Kidney epithelial cell (primary cell): ENCODE measurements at regions not wholly inside any gene's neighbourhood (a gene's known extent, or its start where the extent isn't known, plus 50 kb on each side); places are given as distances from the start of the nearest gene placed in this dataset.
A peak's percentile ranks its signal among the peaks of the same experiment; 100 is the strongest.

ENCODE experiments used
- DNase-seq: peaks from one replicate; pipeline ENCODE4 v3.0.0-alpha.2; 2010; ENCODE audit warnings: low read depth
- H3K27me3 ChIP-seq: 2 replicates; pipeline ENCODE4 v1.6.0; 2011; ENCODE audit warnings: low read length; ENCODE audit not compliant: control insufficient read depth, insufficient read depth
- H3K36me3 ChIP-seq: 2 replicates; pipeline ENCODE4 v1.5.1; 2011; ENCODE audit warnings: low read length; ENCODE audit not compliant: control insufficient read depth, insufficient read depth
- H3K4me3 ChIP-seq: 2 replicates; pipeline ENCODE4 v1.5.1; 2011; ENCODE audit warnings: low read depth, mild to moderate bottlenecking, control low read depth, low read length
- CTCF ChIP-seq: IDR thresholded peaks from 2 replicates; pipeline ENCODE4 v1.5.1; 2011; ENCODE audit warnings: mild to moderate bottlenecking, moderate library complexity, low read length, control low read depth, inconsistent platforms; ENCODE audit not compliant: insufficient read depth, poor library complexity, severe bottlenecking

GRCh38 chr5:14081791-14082190, 61.4 kb upstream of the TRIO start:
- no peak for TF ChIP-seq CTCF
- no peak for DNase-seq
- no peaks in the 10 kb centered on the region for H3K27me3 ChIP-seq
- H3K36me3 ChIP-seq, result no peaks in the 10 kb centered on the region
- H3K4me3 ChIP-seq, result no peak overlapping the region

GRCh38 chr5:14078716-14079115, 64.4 kb upstream of the TRIO start:
- H3K27me3 ChIP-seq, result no peaks in the 10 kb centered on the region
- no peak overlapping the region for H3K4me3 ChIP-seq
- no peaks in the 10 kb centered on the region for H3K36me3 ChIP-seq
- no peak for TF ChIP-seq CTCF
- no peak for DNase-seq

- no peaks in the 10 kb centered on the region for H3K36me3 ChIP-seq
- H3K27me3 ChIP-seq, result no peaks in the 10 kb centered on the region
- TF ChIP-seq CTCF, result no peak
- no peak overlapping the region for H3K4me3 ChIP-seq
- DNase-seq, result no peak
Observed at GRCh38 chr5:14077501-14077900, 65.6 kb upstream of the TRIO start.

GRCh38 chr5:14076561-14076960, 66.6 kb upstream of the TRIO start:
- no peak for TF ChIP-seq CTCF
- Histone ChIP-seq H3K36me3 (no peaks in the 10 kb centered on the region), H3K27me3 (no peaks in the 10 kb centered on the region), H3K4me3 (no peak overlapping the region)
- DNase-seq, result no peak

GRCh38 chr5:14075937-14076336, 67.2 kb upstream of the TRIO start:
- Histone ChIP-seq H3K36me3 (no peaks in the 10 kb centered on the region), H3K27me3 (no peaks in the 10 kb centered on the region), H3K4me3 (no peak overlapping the region)
- no peak for TF ChIP-seq CTCF
- DNase-seq, result no peak

GRCh38 chr5:14071433-14071832, 71.7 kb upstream of the TRIO start:
- no peak overlapping the region for H3K4me3 ChIP-seq
- H3K27me3 ChIP-seq, result no peaks in the 10 kb centered on the region
- no peak for TF ChIP-seq CTCF
- DNase-seq, result peak; percentile 21
- no peaks in the 10 kb centered on the region for H3K36me3 ChIP-seq
